HG02678 (cell line): ENCODE measurements at regions not wholly inside any gene's neighbourhood (a gene's known extent, or its start where the extent isn't known, plus 50 kb on each side); places are given as distances from the start of the nearest gene placed in this dataset.
"Not testable (repeated sequence)": the region's sequence is repeated elsewhere in the genome, so short reads cannot be mapped to it uniquely, and the experiment has no call there.

ENCODE experiments used
- ATAC-seq: cut with Tn5 transposase; IDR thresholded peaks from one replicate; pipeline ENCODE4 v1.9.1; 2021; ENCODE audit warnings: mild to moderate bottlenecking, moderate library complexity; ENCODE audit not compliant: unreplicated experiment

DNA sequence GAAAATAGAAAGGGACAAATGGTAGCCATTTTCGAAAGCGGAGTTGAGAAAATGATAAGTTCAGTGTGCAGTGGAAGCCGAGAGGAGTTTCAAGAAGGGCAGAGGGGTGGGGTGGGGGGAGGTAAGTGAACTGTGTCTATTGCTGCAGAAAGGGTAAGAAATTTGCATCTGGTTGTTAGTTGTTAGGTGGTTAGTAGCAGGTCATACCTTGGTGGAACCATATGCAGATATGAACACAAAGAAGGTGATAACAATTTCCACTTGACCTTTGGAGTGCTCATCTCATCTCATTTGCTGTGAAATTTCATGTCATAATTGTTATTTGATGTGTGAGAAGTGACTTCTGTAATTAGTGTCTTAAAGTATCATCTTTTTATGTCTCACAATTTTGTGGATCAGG lies 288.2 kb downstream of the QKI start:
- peak; percentile 25 for ATAC-seq

DNA sequence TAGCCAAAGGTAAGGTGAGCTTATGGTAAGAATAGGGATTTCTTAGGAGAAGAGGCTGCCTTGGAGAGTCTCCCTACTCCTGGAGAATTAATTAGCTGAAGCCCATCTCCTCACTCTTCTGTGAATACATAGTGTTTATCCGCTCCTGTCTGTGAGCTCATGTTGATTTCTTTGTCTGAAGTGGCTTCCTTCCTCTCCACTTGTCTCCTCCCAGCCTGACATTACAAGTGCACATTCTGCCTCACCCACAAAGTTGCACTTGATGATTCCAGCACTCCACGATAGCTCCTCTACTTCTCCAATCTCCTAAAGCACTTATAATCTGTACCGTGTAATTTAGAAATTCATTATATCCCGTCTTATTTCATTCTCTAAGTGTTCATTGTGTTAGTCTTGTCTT lies 287.2 kb downstream of the QKI start:
- no peak for ATAC-seq

DNA sequence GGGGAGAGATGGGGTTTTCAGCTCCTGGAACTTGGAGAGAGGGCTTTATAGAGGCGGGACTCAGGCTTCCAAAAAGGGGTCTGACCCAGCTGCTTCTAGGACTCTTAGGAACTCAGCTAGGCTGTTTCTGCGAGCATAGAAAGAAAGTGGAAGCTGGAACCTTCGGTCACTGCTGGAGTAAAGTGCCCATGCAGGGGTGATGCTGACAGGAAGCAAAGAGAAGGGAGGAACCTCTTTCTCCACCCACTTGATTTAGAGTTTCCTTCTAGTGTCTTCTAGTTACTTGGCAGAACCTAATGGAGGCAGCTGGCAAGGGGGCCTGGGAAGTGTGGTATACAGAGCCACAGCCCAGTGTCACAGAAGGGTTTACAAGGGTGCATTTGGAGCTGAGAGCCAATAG lies 283.6 kb downstream of the QKI start:
- no peak for ATAC-seq

DNA sequence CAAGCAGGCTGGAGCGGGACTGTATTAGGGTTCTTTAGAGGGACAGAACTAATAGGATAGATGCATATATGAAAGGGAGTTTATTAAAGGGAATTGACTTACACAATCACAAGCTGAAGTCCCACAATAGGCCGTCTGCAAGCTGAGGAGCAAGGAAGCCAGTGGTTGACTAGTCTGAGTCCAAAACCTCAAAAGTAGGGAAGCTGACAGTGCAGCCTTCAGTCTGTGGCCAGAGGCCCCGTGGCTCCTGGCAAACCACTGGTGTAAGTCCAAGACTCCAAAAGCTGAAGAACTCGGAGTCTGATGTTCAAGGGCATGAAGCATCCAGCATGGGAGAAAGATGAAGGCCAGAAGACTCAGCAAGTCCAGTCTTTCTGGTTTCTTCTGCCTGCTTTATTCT lies 281.8 kb downstream of the QKI start:
- not testable (repeated sequence) for ATAC-seq

DNA sequence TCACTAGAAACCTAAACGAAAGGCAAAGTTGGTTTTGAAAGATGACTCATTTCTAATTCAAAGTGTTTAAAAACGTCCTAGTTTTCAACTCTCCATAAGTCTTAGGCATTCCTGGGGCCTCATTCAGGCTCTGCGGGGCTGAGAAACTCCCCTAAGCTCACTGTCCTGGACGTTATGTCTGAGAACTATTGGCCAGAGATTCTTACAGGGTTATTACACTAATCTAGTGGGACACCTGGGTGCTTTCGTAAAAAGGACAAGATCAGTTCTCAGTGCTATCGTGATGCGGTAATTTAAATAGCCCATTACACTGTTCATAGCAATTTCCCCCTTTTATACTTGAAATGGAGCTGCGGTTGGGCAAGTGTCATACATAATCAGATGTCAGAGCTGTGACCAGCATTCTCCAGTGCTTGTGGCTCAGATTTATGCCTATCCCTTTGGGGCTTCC lies 280.9 kb downstream of the QKI start:
- no peak for ATAC-seq

DNA sequence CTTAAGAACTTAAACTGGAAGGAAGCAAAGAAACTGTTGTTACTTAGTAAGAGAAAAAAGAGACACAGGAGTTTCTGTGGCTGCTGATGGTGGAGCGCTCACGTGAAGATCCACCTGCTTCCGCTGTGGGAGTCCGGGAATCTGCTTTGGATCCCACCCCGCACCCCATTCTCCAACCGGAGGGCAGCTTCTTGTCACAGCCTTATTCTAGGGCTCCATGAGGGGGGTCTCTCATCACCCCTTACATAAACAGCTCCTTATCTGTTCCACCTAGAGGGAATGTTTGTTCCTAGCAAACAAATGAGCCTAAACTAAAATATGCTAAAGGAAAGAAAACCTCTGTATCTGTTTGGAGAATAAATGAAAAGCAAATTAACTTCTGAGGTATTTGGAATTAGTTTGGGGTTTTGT lies 280.5 kb downstream of the QKI start:
- ATAC-seq = no peak

DNA sequence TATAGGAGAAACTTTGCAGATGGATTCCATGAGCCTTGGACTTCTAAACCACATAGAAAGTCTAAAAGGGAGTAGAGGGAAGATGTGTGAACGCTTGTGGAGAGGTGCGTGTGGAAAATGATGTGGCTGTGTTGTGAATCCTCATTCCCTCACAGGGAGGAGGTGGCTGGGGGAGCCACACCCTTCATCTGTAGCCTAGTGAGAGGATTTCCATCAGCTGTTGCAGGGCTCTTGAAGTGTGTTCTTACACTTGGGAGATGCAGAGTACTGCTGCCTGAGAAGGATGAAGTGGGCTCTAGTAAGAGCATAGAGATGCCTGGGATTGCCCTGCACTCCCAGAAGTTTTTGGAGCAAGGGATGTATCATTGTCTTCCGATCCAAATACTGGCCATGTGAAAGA lies 279.6 kb downstream of the QKI start:
- no peak for ATAC-seq

DNA sequence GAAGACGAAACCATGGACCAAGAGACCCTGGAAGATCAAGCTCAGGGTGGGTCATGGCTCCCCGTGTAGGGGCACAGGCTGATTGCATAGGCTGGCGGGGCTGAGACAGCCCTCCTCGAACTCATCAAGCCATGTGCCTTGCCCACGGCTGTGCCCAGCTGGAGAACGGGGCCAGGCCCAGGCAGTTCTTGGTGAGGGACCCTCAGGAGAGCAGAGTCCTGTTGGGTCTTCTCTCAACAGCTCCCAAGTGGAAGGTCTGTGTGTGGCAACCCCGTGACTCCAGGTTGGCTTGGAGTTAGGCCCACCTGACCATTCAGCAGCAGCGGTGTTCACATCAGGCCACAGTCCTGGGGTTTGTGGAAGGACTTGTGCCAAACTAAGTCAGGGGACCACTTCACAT lies 276.5 kb downstream of the QKI start:
- no peak for ATAC-seq

DNA sequence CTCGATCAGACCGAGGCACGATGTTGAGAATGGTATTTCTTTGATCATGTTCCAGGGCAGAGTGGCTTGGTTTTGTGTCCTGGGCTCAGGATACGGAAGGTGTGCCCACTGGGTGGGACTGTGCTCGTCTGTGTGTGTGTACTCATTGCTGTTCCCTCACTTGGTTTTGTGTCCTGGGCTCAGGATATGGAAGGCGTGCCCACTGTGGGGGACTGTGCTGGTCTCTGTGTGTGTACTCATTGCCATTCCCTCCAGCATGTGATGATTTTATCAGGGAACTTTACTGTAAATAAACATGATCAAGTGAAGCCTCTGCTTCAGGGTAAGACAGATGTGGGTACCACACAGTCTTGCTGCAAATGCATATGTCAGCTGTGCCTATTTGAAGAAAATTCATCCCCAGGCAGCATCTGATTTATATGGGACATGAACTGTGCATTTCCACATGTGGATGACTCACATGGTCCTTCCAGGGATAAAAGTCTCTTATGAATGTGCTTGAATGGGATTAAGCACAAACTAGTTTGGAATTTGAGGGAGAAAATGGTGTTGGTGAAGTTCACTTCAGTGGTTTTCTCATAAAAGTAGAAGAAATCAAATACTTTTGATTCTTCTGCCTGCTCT lies 274.3 kb downstream of the QKI start:
- no peak for ATAC-seq

DNA sequence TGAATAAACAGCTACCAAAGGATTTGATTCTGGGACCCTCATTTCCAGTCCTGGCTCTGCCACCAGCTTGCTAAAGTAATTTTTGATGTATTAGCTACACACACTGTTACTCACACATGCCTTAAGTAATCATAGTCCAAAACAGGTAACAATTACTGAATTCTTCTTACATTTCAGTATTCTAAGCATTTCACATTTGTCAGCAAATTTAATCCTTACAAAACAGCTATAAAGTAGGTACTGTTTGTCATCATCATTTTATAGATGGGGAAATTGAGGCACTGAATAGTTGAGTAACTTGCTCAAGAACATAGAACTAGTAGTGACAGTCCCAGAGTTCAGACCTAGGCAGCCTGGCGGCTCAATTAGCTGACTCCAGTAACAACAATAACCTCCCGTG lies 272.6 kb downstream of the QKI start:
- ATAC-seq = no peak

DNA sequence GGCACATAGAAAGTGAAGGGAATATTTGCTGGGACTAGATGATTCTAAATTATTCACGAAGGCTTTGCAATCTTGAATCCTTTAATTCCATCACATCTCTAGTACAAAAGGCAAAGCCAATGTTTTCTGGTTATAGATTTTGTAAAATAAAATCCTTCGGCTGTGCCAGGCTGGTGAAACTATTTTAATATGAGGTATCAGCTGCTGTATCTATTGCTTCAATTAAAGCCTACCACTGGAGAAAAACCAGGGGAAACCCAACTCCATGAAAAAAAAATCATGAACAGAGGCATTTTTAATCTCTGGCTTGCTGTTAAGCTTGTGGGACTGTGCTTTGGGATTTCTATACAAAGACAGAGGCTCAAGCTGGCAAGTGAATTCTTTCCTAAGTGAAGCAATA lies 271.8 kb downstream of the QKI start:
- ATAC-seq = no peak

DNA sequence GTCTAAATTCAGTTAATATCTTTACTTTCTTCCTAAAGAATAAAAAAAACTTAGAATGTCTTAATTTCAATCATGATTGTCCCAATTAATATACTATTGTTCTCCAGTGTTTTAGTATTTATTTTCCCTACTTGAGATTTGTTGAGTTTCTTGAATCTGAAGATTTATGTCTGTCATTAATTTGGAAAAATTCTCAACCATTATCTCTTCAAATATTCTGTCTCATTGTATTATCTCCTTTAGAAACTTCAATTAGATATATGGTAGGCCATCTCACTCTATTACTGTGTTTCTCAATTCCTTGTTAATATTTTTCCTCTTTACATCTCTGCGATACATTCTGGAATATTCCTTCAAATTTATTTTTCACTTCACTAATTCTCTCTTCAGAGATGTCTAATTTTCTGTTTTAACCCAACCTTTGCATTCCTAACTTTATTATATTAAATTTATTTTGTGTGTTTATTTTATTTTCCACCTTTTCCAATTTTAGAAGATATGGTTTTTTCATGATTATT lies 268.6 kb downstream of the QKI start:
- ATAC-seq = no peak

DNA sequence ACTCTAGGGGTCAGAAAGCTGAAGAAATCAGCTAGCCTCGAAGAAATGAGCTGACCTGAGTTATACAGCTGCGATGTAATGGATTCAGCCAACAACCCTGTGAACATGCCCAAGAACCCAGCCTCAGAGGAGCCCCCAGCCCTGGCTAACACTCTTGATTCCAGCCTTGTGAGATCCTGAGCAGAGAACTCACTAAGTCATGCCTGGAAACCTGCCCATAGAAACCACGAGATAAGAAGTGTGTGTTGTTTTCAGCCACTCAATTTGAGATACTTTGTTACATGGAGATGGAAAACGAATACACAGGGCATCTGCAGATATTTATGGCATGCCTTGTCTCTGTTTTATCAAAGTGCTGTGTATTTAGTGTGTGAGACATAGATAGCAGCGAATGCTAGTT lies 265.2 kb downstream of the QKI start:
- ATAC-seq = no peak

DNA sequence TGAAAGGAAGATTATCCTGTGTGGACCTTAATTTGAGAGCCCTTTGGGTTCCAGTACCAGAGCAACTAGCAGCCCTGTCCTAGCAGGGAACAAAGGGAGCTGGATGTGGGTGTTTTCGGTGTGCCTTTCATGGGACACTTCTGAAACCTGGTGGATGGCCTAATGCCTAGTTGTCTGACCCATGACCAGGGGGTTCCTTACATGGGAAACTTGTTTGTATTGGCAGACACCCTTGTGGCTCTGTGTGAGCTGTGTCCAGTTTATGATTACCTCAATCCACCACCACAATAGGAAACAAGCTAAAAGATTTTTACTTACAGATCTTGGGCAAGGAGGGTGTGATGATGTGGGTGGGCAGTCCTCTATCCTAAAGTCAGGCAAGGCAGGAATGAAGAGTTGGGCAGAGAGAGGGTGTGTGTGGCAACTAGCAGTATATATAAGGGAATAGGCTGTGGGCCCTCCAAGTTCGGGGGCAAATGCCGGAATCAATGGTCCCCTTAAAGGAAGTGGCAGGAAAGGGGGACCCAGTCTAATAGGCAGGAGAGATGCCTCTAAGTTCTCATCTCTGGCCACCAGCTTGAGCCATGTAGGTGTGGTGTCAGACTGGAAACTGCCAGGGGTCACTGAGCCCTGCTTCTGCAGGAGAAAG lies 264.6 kb downstream of the QKI start:
- no peak for ATAC-seq

DNA sequence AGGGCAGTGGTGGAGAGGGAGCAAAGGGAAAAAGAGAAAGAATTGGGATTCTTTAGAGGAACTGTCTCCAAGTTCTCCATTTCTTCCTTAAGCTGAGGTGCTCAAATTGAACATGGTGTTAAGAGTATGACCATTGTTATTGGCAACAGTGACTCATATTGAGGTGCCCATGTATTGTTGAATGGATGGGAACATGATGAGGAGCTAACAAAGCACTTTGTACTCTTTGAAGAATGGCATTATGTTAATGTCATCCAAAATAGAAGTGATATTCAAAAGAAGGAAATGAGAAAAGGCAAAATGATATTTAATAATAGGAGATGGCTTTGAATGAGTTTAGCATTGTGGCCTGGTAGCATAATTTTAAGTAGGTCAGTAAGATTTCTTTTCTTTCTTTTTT lies 261.1 kb downstream of the QKI start:
- no peak for ATAC-seq

DNA sequence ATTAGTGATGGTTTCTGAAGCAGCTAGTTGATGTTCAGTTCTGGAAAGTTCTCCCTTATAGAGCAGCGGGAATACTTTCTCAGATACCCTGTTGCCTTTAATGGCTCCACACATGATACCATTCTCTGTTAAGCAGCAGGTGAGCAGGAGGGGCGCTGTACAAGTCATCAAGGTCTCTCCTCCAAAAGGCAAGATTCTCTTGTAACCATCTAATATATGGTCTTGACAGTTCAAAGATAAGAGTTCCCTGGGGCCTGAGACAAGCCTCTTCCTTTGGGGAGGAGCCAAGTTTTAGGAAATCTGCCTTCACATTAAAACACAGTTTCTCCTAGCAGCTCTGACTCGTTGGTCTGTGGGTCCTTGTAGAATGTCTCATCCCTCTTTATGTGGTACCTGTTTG lies 258.2 kb downstream of the QKI start:
- ATAC-seq = no peak

DNA sequence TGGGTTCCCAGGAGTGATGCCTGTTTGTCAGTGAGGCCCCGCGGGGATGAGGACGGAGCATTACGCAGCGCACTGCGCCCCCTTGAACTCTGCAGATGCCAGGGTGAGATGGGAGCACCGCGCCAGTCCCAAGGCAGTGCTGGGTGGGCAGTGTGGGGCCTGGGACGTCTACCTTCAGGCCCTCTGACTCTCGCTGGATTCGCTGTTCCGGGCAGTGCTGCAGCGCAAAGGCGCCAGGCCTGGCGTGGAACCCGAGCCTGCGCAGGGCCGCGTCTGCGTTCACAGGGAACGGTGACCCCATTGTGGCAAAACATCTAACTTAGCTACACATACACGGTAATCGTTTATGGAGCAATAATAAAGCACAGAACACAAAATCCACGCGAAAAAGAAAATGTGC lies 257.3 kb downstream of the QKI start:
- ATAC-seq = no peak

DNA sequence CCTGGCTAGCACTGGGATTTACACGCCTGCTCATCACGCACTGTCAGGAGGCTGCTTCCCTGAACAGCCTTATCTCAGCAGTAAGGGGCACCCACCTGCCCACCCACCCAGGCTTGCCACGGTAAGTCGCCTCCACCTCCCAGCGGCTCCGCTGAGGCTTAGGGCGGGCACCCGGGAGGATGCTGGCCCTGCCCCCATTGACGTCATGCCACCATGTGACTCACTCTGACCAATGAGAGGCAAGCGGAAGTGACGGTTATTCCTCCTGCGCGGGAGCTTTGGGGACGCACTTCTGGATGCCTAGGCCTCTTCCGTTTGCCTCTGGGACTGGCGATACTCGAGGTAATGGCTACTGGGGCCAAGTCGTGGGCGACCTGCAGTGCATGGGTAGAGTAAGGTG lies 256.8 kb downstream of the QKI start:
- ATAC-seq = no peak

DNA sequence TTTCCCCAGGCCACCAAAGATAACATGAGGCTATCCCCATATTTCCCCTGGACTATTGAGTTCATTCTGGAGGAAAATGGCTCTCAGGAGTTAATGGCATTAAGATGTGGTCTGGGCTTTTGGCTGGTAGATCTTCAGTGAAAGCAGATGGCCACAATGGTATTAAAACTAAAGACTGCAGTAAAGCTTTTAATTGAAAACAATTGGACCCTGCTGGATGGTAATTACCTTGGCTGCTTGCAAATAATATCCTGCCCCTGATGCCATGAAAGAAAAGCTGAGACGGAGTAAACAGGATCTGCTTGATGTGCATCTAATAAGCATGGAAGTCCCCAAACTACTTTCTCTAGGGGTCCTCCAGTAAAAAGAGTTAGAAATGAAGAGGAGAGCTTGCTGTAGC lies 255.8 kb downstream of the QKI start:
- no peak for ATAC-seq

DNA sequence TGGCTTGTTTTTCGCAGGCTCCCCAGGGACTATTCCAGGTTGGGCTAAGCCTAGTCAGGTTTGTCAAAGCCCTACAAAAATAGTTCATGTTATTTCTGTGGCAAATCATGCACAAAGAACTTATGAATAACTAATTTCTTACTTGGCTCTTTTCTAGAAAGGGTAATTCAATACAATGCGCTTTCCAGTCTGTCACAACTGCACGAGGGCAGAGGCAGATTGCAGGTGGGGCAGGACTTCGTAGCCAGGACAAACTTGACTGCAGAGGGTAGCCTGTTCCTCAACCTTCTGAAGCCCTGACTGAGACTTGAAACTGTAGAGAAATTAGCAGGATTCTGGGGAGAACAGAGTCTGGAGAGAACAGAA lies 253.5 kb downstream of the QKI start:
- peak; percentile 39 for ATAC-seq

DNA sequence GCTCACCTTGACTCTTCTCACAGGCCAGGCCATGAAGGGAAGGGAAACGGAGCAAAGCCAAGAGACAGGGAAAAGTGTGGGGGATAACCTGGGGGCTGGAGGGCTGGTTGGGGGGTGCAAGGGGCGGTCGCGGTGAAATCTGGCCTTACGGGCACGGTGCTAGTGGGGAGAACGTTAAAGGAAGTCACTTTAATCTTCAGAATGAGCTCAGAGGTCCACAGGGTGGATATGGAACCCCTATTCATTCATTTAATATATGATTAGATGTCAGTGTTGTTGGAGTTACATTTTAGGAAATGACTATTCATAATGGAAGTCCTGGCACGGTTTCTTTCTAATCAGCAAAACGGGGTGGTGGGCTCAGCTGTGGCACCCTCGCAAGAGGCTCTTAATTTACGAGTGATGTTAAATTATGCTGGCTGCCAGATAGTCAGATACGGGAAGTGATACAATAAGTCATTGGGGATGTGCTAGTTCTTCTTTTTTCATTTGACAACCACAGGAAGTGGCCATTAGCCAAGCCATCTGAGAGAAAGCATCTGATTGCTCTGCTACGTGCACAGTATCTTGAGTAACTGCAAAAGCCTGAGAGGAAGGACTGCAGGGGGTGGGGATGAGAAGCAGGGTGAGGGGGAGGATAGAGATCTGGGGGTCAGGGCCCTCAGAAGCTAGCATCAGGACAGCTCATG lies 253.0 kb downstream of the QKI start:
- ATAC-seq = peak; percentile 96

DNA sequence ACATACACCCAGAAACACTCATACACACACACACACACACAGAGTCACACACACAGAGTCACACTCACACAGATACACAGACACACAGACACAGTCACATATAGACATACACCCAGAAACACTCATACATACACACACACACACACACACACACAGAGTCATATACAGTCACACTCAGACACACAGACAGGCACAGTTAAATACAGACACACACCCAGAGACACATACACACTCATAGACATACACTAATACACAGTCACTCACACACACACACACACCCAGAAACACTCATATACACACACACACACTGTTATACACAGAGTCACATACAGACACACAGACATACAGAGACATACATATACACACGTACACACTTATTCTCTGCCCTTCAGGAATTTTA lies 250.9 kb downstream of the QKI start:
- ATAC-seq = no peak
